MM.1S (cell line): ENCODE measurements at regions not wholly inside any gene's neighbourhood (a gene's known extent, or its start where the extent isn't known, plus 50 kb on each side); places are given as distances from the start of the nearest gene placed in this dataset.

Experiments
- DNase-seq: peaks from one replicate; pipeline ENCODE4 v3.0.0-alpha.2; 2015
- H2AFZ ChIP-seq: fragments of 300-600 bp; sonication (generic); 2 replicates; pipeline ENCODE4 v1.6.0; 2016; ENCODE audit warnings: antibody characterized with exemption, low read length
- H3F3A ChIP-seq: fragments of 300-600 bp; sonication (generic); 2 replicates; pipeline ENCODE4 v1.6.1; 2016; ENCODE audit warnings: mild to moderate bottlenecking, antibody characterized with exemption, low read length, moderate library complexity, mixed read lengths; ENCODE audit not compliant: insufficient read depth
- H3K27ac ChIP-seq: fragments of 300-600 bp; sonication (generic); 2 replicates; pipeline ENCODE4 v1.5.1; 2016; ENCODE audit warnings: mild to moderate bottlenecking, low read length
- H3K27me3 ChIP-seq: fragments of 300-600 bp; sonication (generic); replicated peaks from 2 replicates; pipeline ENCODE4 v1.6.0; 2016; ENCODE audit warnings: low read length; ENCODE audit not compliant: insufficient read depth
- H3K36me3 ChIP-seq: fragments of 300-600 bp; sonication (generic); replicated peaks from 2 replicates; pipeline ENCODE4 v1.6.1; 2016; ENCODE audit warnings: mild to moderate bottlenecking, low read length, mixed read lengths; ENCODE audit not compliant: insufficient read depth
- H3K4me1 ChIP-seq: fragments of 300-600 bp; sonication (generic); 2 replicates; pipeline ENCODE4 v1.6.1; 2016; ENCODE audit warnings: low read length, mixed read lengths
- H3K4me2 ChIP-seq: fragments of 300-600 bp; sonication (generic); 2 replicates; pipeline ENCODE4 v1.6.0; 2016; ENCODE audit warnings: low read depth, low read length
- H3K4me3 ChIP-seq: fragments of 300-600 bp; sonication (generic); 2 replicates; pipeline ENCODE4 v1.5.1; 2016; ENCODE audit warnings: low read length, mixed read lengths
- H3K79me2 ChIP-seq: fragments of 300-600 bp; sonication (generic); 2 replicates; pipeline ENCODE4 v1.6.1; 2016; ENCODE audit warnings: mixed run types, low read length, mixed read lengths
- H3K9ac ChIP-seq: fragments of 300-600 bp; sonication (generic); 2 replicates; pipeline ENCODE4 v1.6.1; 2016; ENCODE audit warnings: low read length, mixed read lengths
- H3K9me2 ChIP-seq: fragments of 300-600 bp; sonication (generic); replicated peaks from 2 replicates; pipeline ENCODE4 v1.6.1; 2016; ENCODE audit warnings: mild to moderate bottlenecking, low read length, mixed read lengths; ENCODE audit not compliant: insufficient read depth
- H3K9me3 ChIP-seq: fragments of 300-600 bp; sonication (generic); replicated peaks from 2 replicates; pipeline ENCODE4 v1.6.1; 2016; ENCODE audit warnings: mild to moderate bottlenecking, low read length, mixed read lengths; ENCODE audit not compliant: insufficient read depth
- H4K20me1 ChIP-seq: fragments of 300-600 bp; sonication (generic); 2 replicates; pipeline ENCODE4 v1.6.1; 2016; ENCODE audit warnings: mild to moderate bottlenecking, low read length, moderate library complexity, mixed read lengths; ENCODE audit not compliant: insufficient read depth
- EZH2 ChIP-seq: fragments of 300-600 bp; sonication (generic); optimal IDR thresholded peaks from 2 replicates; pipeline ENCODE3; 2017; ENCODE audit warnings: low read depth, mild to moderate bottlenecking, antibody characterized with exemption, low read length, mixed read lengths
- EZH2phosphoT487 ChIP-seq: fragments of 300-600 bp; sonication (generic); IDR thresholded peaks from 2 replicates; pipeline ENCODE4 v1.6.1; 2018; ENCODE audit warnings: antibody characterized with exemption, low read length
- TF ChIP-seq, protein P1 (sequence below): fragments of 300-600 bp; sonication (generic); IDR thresholded peaks from 2 replicates; pipeline ENCODE4 v1.5.1; 2016; ENCODE audit warnings: antibody characterized with exemption, low read length, mixed read lengths

- Histone ChIP-seq H3K27me3 (no peaks in the 10 kb centered on the region), H3K4me1 (peaks cover 4% of the 10 kb centered on the region; the same call in 1 of the 2 replicates), H3K36me3 (no peaks in the 10 kb centered on the region), H3K9me2 (no peaks in the 10 kb centered on the region), H4K20me1 (no peaks in the 10 kb centered on the region), H3K79me2 (no peaks in the 10 kb centered on the region), H3K27ac (no peak overlapping the region), H3K9me3 (no peaks in the 10 kb centered on the region), H3K4me3 (no peak overlapping the region), H2AFZ (no peak overlapping the region), H3K9ac (no peak overlapping the region), H3K4me2 (no peak overlapping the region), H3F3A (peaks cover 7% of the 10 kb centered on the region; the same call in 1 of the 2 replicates)
- no peak for TF ChIP-seq EZH2phosphoT487
- no peak for TF ChIP-seq EZH2
- TF ChIP-seq, protein P1, sequence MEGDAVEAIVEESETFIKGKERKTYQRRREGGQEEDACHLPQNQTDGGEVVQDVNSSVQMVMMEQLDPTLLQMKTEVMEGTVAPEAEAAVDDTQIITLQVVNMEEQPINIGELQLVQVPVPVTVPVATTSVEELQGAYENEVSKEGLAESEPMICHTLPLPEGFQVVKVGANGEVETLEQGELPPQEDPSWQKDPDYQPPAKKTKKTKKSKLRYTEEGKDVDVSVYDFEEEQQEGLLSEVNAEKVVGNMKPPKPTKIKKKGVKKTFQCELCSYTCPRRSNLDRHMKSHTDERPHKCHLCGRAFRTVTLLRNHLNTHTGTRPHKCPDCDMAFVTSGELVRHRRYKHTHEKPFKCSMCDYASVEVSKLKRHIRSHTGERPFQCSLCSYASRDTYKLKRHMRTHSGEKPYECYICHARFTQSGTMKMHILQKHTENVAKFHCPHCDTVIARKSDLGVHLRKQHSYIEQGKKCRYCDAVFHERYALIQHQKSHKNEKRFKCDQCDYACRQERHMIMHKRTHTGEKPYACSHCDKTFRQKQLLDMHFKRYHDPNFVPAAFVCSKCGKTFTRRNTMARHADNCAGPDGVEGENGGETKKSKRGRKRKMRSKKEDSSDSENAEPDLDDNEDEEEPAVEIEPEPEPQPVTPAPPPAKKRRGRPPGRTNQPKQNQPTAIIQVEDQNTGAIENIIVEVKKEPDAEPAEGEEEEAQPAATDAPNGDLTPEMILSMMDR = no peak
- DNase-seq = no peak
Measured at GRCh38 chr5:18699681-18700080, 1065.4 kb downstream of the TAF11L14 start.

DNA sequence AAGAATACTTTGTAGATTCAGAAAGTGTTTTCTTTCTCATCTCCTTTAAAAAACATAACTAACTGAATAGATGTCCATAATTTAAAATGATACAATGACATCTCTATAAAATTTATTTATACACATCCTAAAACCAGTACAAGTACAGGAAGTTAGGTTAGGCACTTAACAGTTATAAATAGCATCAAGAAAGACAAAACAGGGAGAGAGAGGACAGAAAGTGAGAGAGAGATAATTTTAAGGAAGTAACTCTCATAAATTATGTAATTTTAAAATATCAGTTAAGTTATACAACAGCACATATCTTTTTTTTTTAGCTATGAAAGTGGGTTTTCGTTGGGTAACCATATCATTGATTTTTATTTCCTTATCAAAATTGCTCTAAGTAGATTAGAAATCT lies 1068.6 kb downstream of the TAF11L14 start:
- H3K9ac ChIP-seq = no peak overlapping the region
- no peak for TF ChIP-seq EZH2
- TF ChIP-seq, protein P1 = no peak
- no peak for TF ChIP-seq EZH2phosphoT487
- no peaks in the 10 kb centered on the region for H3K36me3 ChIP-seq
- H3F3A ChIP-seq = peaks cover 7% of the 10 kb centered on the region; the same call in 1 of the 2 replicates
- no peak for DNase-seq
- no peak overlapping the region for H3K27ac ChIP-seq
- no peaks in the 10 kb centered on the region for H3K9me2 ChIP-seq
- no peaks in the 10 kb centered on the region for H3K9me3 ChIP-seq
- H4K20me1 ChIP-seq = no peaks in the 10 kb centered on the region
- H3K27me3 ChIP-seq = no peaks in the 10 kb centered on the region
- no peaks in the 10 kb centered on the region for H3K79me2 ChIP-seq
- H2AFZ ChIP-seq = no peak overlapping the region
- no peak overlapping the region for H3K4me2 ChIP-seq
- peaks cover 4% of the 10 kb centered on the region; the same call in 1 of the 2 replicates for H3K4me1 ChIP-seq
- no peak overlapping the region for H3K4me3 ChIP-seq

GRCh38 chr5:18712936-18713485 lies 1078.8 kb downstream of the TAF11L14 start:
- no peak for TF ChIP-seq EZH2
- TF ChIP-seq, protein P1 = no peak
- no peak for TF ChIP-seq EZH2phosphoT487
- Histone ChIP-seq H3K36me3 (no peaks in the 10 kb centered on the region; the same call in 1 of the 2 replicates), H2AFZ (no peak overlapping the region), H3K9me3 (no peaks in the 10 kb centered on the region), H3K27ac (no peak overlapping the region), H4K20me1 (no peaks in the 10 kb centered on the region), H3K79me2 (no peaks in the 10 kb centered on the region), H3K4me3 (no peak overlapping the region), H3K9ac (no peak overlapping the region), H3K4me1 (no peaks in the 10 kb centered on the region), H3K9me2 (no peaks in the 10 kb centered on the region), H3F3A (no peaks in the 10 kb centered on the region), H3K4me2 (no peak overlapping the region), H3K27me3 (no peaks in the 10 kb centered on the region)
- DNase-seq = no peak
